ENCODE measurements at regions not wholly inside any gene's neighbourhood (a gene's known extent, or its start where the extent isn't known, plus 50 kb on each side); places are given as distances from the start of the nearest gene placed in this dataset.

GRCh38 chr9:108265065-108265464 lies 590.7 kb downstream of the ACTL7B start:
- TF ChIP-seq CTCF (conservative IDR thresholded peaks at IDR 0.05; ENCODE audit: low read depth in 2 of 2) (no peak), EZH2 (IDR thresholded peaks at IDR 0.05; ENCODE audit: low read depth, unreplicated experiment) (no peak), EZH2phosphoT487 (IDR thresholded peaks at IDR 0.05; ENCODE audit: unreplicated experiment) (no peak)

Measured in GM23338 (cell line).